Epithelial cell of esophagus (primary cell): ENCODE measurements at regions not wholly inside any gene's neighbourhood (a gene's known extent, or its start where the extent isn't known, plus 50 kb on each side); places are given as distances from the start of the nearest gene placed in this dataset.

ENCODE experiments used
- DNase-seq: peaks from one replicate; pipeline ENCODE4 v3.0.0; 2010; ENCODE audit warnings: low read depth
- H3K4me3 ChIP-seq: 2 replicates; pipeline ENCODE4 v1.5.1; 2011; ENCODE audit warnings: mild to moderate bottlenecking, low read length, control low read depth
- TF ChIP-seq, protein P1 (sequence below): IDR thresholded peaks from 2 replicates; pipeline ENCODE4 v1.5.1; 2011; ENCODE audit warnings: low read depth, mild to moderate bottlenecking, low read length, control low read depth, inconsistent platforms; ENCODE audit not compliant: insufficient read depth; ENCODE audit errors: missing control alignments

DNA sequence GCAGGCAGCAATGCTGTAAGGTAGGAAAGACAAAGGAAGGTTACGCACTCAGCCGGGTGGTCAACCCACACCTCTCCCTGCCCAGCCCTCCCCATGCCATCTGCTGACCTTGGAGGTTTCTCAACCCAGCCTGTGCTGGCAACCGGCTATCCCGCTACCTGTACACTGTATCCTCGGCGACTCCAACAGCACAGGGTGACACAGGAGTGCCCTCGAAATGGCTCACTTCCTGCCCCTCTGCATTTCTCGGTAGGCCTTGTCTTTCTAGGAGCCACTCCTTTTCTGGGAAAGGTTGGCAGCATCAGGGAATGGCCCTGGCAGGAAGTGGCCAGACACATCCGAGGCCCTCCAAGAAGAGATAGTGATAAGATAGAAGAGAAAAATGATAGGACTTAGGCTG, 124.0 kb downstream of the PROX1 start:
- DNase-seq = no peak
- no peak overlapping the region for H3K4me3 ChIP-seq
- TF ChIP-seq, protein P1, sequence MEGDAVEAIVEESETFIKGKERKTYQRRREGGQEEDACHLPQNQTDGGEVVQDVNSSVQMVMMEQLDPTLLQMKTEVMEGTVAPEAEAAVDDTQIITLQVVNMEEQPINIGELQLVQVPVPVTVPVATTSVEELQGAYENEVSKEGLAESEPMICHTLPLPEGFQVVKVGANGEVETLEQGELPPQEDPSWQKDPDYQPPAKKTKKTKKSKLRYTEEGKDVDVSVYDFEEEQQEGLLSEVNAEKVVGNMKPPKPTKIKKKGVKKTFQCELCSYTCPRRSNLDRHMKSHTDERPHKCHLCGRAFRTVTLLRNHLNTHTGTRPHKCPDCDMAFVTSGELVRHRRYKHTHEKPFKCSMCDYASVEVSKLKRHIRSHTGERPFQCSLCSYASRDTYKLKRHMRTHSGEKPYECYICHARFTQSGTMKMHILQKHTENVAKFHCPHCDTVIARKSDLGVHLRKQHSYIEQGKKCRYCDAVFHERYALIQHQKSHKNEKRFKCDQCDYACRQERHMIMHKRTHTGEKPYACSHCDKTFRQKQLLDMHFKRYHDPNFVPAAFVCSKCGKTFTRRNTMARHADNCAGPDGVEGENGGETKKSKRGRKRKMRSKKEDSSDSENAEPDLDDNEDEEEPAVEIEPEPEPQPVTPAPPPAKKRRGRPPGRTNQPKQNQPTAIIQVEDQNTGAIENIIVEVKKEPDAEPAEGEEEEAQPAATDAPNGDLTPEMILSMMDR = no peak

DNA sequence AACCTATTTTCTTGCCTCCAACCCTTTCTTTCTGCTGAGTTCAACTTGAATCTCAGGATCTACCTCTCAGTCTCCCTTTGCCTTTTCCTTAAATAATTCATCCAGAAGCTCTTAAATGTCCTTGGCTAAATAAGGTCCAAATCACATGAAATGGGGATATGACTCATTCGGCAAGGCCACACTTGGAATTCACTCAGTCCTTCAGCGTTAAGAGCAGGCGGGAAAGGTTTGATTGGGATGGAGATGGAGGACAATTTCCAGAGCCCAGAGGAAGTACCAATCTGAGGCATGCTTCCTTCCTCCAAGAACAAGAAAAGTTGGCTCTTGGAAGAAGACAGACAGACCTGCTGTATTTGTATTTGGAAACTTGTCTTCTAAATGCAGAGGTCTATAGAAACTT, 128.5 kb downstream of the PROX1 start:
- H3K4me3 ChIP-seq = no peak overlapping the region
- TF ChIP-seq, protein P1 = no peak
- no peak for DNase-seq

DNA sequence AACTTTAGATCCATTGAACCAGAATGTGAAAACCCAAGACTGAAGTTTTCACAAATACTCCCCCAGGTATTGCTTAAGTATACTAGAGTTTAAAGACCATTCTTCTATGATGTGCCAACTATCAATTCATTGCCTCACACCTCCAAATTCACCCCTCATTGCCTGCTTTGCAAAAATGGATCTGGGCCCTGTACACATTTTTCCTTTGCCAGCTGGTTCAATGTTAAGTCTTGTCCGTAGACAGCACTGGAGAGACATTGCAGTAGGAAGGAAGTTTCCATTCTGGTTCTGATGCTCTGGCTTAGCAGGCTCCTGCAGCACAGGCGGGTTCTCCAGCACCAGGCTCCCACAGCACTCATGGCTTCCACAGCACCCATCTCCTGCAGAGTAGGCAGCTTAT, 130.0 kb downstream of the PROX1 start:
- H3K4me3 ChIP-seq = no peak overlapping the region
- no peak for DNase-seq
- TF ChIP-seq, protein P1 = no peak

DNA sequence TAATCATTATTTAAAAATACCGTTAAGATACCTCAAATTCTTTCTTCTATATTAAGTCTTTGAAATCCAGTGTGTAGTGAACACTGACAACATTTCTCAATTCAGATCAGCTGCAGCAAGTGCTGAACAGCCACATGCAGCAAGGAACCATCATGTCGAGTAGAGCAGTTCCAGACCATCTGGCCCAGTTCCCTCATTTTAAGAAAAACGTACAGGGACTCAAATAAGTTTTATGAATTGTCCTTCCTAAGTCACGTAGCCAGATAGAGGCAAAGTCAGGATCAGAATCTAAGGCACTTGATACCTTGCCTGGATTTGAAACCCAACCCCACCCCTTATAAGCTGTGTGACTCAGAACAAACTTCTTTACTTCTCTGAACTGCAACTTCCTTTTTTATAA, 132.4 kb downstream of the PROX1 start:
- no peak for DNase-seq
- TF ChIP-seq, protein P1 = no peak

DNA sequence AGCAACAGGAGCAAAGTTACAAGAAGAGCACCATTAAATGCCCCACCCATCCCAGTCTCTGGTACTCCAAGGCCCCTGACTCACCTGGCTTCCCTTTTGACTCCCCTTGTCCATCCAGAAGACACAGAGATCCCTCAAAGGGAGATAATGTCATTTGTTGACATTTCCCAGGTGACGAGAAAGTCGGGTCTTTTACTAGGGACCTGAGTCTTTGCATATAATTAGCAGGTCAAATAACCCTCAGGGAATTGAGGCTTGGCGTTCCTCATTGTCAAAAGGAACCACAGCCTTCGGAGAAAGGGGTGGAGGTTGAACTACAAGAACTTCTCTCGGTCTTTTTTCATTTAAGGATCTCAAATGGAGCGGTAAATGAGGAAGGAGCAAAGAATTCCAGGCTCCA, 133.2 kb downstream of the PROX1 start:
- no peak for DNase-seq
- H3K4me3 ChIP-seq = no peak overlapping the region
- TF ChIP-seq, protein P1 = no peak

More for the DNA sequence above, 132.4 kb downstream of the PROX1 start:
- H3K4me3 ChIP-seq = no peak overlapping the region

DNA sequence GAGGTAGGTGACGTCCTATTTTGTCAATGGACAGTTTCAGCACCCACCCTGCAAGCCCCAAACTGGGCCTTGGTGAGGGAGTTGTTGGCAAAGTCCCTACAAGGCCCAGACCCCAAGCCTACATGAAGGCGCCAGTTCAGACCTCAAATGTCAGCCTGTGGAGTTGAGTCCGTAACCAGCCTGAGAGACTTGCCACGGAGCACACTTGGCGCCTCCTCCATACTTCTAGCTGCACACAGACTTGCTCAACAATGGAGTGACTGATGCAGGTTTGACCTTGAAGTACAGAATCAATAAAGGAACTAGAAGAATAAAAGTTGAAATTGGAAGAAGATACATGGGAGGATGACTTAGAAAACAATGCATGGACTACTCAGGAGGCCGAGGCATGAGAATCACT, 134.3 kb downstream of the PROX1 start:
- no peak for DNase-seq
- no peak overlapping the region for H3K4me3 ChIP-seq
- TF ChIP-seq, protein P1 = no peak

DNA sequence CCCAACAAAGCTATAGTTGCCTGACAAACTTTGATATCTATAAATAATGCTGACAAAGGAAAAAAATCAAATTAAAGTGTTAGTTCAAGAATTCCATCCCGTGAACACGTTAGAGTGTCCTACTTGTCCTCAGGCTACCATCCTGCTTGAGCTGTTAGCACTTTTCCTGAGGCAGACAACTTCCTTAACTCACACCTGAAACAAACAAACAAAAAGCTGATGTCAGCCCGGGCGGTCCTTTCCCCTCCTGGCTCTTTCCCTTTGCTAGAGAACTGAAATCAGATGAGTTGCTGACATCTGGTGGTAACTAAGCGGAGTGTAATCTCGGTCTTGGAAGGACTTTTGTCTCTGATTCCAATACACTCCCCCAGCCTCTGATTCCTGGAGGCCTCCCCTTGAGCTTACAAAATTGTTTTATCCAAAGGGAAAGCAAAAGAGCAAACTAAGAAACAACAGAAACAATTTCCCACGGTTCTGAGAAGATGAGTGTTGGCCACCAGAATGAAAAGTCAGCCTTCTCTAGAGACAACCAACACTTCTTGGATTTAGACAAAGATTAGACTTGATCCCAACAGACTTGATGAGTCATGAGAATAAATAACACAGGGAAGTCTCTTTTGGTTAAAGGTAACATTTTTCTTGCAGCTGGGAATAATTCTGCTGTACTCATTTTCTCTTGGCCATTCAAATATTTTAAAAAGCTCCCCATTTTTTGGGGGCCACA, 135.4 kb downstream of the PROX1 start:
- peak; percentile 85 for DNase-seq
- TF ChIP-seq, protein P1 = peak; percentile 65
- H3K4me3 ChIP-seq = no peak overlapping the region
